ENCODE measurements at regions not wholly inside any gene's neighbourhood (a gene's known extent, or its start where the extent isn't known, plus 50 kb on each side); places are given as distances from the start of the nearest gene placed in this dataset.
A peak's percentile ranks its signal among the peaks of the same experiment; 100 is the strongest.

- TF ChIP-seq POLR2AphosphoS5 (IDR thresholded peaks at IDR 0.05) (no peak), POLR2A (IDR thresholded peaks at IDR 0.05) (no peak)
- TF ChIP-seq, protein P1, sequence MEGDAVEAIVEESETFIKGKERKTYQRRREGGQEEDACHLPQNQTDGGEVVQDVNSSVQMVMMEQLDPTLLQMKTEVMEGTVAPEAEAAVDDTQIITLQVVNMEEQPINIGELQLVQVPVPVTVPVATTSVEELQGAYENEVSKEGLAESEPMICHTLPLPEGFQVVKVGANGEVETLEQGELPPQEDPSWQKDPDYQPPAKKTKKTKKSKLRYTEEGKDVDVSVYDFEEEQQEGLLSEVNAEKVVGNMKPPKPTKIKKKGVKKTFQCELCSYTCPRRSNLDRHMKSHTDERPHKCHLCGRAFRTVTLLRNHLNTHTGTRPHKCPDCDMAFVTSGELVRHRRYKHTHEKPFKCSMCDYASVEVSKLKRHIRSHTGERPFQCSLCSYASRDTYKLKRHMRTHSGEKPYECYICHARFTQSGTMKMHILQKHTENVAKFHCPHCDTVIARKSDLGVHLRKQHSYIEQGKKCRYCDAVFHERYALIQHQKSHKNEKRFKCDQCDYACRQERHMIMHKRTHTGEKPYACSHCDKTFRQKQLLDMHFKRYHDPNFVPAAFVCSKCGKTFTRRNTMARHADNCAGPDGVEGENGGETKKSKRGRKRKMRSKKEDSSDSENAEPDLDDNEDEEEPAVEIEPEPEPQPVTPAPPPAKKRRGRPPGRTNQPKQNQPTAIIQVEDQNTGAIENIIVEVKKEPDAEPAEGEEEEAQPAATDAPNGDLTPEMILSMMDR (IDR thresholded peaks at IDR 0.05): peak in 2 of 3 donors; percentile 35 to 51
Measured at GRCh38 chr5:174317256-174317894, 271.9 kb downstream of the NSG2 start.
